Esophagus squamous epithelium (tissue), 5 donors: ENCODE measurements at regions not wholly inside any gene's neighbourhood (a gene's known extent, or its start where the extent isn't known, plus 50 kb on each side); places are given as distances from the start of the nearest gene placed in this dataset.

Experiments used
- DNase-seq: peaks from one replicate; lab custom pipeline; 2025; lab: John Stamatoyannopoulos, UW
- H3K27ac ChIP-seq, 4 donors: fragments of 200-600 bp; sonication (generic); one replicate each; pipeline ENCODE4 v1.5.1; 2016 to 2019; ENCODE audit warnings: mild to moderate bottlenecking in 1 of 4
- H3K27me3 ChIP-seq, 4 donors: fragments of 200-600 bp; sonication (generic); 1 replicate in 3 of 4; 2 replicates in 1 of 4; pipeline versions ENCODE4 v1.5.1 to v1.6.0; 2017 to 2021; ENCODE audit warnings: antibody characterized with exemption in 1 of 4
- H3K36me3 ChIP-seq, 3 donors: fragments of 200-600 bp; sonication (generic); one replicate each; pipeline ENCODE4 v1.5.1; 2016 to 2019
- H3K4me1 ChIP-seq, 3 donors: fragments of 200-600 bp; sonication (generic); one replicate each; pipeline ENCODE4 v1.5.1; 2017 to 2019
- H3K4me3 ChIP-seq, 4 donors: fragments of 200-600 bp; sonication (generic); 1 replicate in 3 of 4; 2 replicates in 1 of 4; pipeline ENCODE4 v1.5.1; 2016 to 2019; ENCODE audit warnings: mild to moderate bottlenecking in 2 of 4, moderate library complexity in 1 of 4
- H3K9me3 ChIP-seq, 3 donors: fragments of 200-600 bp; sonication (generic); one replicate each; pipeline ENCODE4 v1.5.1; 2016 to 2019
- CTCF ChIP-seq, 6 experiments: fragments of 450-650 bp in 4 of 6; fragments of 200-600 bp in 2 of 6; sonication (generic) in 2 of 6; IDR thresholded peaks; one replicate each; pipeline ENCODE4 v1.5.1; 2016 to 2019; ENCODE audit warnings: antibody characterized with exemption in 6 of 6, mild to moderate bottlenecking in 4 of 6, moderate library complexity in 4 of 6
- POLR2A ChIP-seq, 4 donors: fragments of 450-650 bp; IDR thresholded peaks; one replicate each; pipeline ENCODE4 v1.6.1; 2017; ENCODE audit warnings: antibody characterized with exemption in 4 of 4, mild to moderate bottlenecking in 4 of 4, moderate library complexity in 3 of 4
- WGBS, 2 donors: methylation state at CpG; one replicate each; pipeline ENCODE4 v1.1.5; 2018; 5-methylcytosine and 5-hydroxymethylcytosine counted together
- intact Hi-C: fragments of 100-400 bp; cut with DNase I; formaldehyde crosslinking; loops from one replicate; pipeline ENCODE4 v1.15.0; 2022
- donor health status: DM: yes; HTN: yes; CAD: no.

DNA sequence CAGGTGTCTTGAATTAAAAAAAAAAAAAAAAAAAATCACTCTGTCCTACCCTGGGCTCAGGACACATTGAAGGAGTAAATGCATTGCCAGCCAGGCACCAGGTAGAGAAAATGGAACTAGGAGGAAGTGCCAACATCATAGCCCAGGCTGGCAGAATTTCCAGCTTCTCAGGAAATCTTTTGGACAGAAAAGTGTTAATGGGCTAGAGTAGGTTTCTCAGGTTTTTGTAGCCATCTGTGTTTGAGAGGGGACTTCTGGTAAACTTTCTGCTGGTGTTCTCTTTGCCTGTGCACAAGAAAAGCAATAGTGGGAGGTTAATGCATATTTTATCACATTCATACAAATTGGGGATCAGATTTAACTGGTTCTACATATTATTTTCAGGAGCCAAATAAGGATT is 678.3 kb upstream of the NRSN1 start:
- Histone ChIP-seq H3K4me1 (no peaks in the 10 kb centered on the region), H3K9me3 (no peaks in the 10 kb centered on the region), H3K4me3 (no peak overlapping the region), H3K36me3 (no peaks in the 10 kb centered on the region), H3K27me3 (no peaks in the 10 kb centered on the region), H3K27ac (no peak overlapping the region)
- intact Hi-C loops, result no loop called here
- DNase-seq, result no peak
- TF ChIP-seq POLR2A (IDR thresholded peaks at IDR 0.05) (no peak), CTCF (IDR thresholded peaks at IDR 0.05) (no peak)

DNA sequence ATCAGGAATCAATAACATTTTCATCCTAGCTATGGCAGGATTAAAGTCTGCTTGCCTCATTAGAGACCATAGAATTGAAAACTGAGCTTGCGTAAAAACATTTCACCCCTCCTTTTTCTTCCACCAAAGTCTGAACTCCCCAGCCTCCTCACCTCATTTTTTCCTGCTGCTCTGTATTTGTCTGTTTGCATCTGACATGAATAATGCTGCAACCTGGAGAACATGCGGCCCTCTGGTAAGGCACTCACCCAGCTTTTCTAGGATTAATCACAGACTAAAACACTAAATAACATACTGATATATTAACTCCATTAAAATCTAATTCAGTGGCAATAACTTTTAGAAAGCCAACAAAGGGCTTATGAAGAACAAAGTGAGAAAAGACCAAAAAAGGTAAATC is 677.7 kb upstream of the NRSN1 start:
- intact Hi-C loops, result no loop called here
- 79 to 92% methylated on average over 2 of the region's 2 CpGs for WGBS, 2 donors
- Histone ChIP-seq H3K27me3 (no peaks in the 10 kb centered on the region), H3K9me3 (no peaks in the 10 kb centered on the region), H3K4me3 (no peak overlapping the region), H3K36me3 (no peaks in the 10 kb centered on the region), H3K4me1 (no peaks in the 10 kb centered on the region), H3K27ac (no peak overlapping the region)
- TF ChIP-seq POLR2A (IDR thresholded peaks at IDR 0.05), result no peak
- TF ChIP-seq CTCF (IDR thresholded peaks at IDR 0.05), result no peak
- DNase-seq, result no peak

DNA sequence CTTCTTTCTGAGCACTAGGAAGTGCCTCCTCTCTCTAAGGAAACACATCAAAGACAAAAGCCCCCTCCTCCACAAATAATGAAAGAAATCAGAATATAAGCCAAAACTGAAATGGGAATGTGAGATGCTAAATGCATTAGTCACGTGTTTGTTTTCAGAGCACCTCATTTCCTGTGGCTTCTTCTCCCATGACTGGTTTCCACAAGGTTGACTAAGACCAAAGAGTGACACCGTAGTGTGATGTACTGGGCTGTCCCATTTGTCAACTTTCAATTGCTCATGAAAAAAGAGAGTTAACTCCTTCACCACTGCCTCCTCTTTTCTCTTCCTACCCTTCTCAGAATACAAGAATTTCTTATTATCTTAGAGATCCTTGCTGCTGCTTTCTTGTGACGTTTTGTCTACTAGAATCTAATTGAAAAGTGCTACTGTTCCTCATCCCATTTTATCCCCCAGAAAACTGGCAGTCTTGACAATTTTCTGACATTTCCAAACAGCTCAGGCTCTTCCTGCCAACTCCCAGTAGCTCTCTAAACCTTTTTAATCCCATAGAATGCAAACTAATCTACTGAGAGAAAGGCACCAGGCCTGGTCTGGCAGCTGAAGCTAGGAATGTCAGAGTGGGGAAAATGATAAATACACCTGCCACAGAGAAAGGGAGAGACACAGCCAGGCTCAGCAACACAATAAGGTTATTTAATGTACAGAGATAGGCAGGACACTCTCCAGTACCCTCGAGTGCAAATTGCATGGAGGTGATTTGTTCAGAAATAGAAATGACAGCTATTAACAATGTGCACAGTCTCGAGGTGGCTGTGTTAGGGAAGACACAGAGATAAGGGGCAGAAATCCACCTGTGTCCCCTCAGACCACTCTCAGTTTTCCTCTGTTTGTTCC is 671.7 kb upstream of the NRSN1 start:
- 22 to 27% methylated on average over 5 of the region's 5 CpGs for whole genome bisulfite sequencing, 2 donors
- DNase-seq, result no peak
- H3K4me1 ChIP-seq, result no peaks in the 10 kb centered on the region
- H3K27ac ChIP-seq, result no peak overlapping the region
- TF ChIP-seq POLR2A (IDR thresholded peaks at IDR 0.05) (no peak), CTCF (IDR thresholded peaks at IDR 0.05) (no peak)
- H3K27me3 ChIP-seq, result no peaks in the 10 kb centered on the region
- no peaks in the 10 kb centered on the region for H3K36me3 ChIP-seq
- no peak overlapping the region for H3K4me3 ChIP-seq
- H3K9me3 ChIP-seq, result no peaks in the 10 kb centered on the region
- intact Hi-C loops, result no loop called here

- Histone ChIP-seq H3K27ac (no peak overlapping the region), H3K4me1 (no peaks in the 10 kb centered on the region), H3K9me3 (no peaks in the 10 kb centered on the region), H3K36me3 (no peaks in the 10 kb centered on the region), H3K4me3 (no peak overlapping the region), H3K27me3 (no peaks in the 10 kb centered on the region)
- TF ChIP-seq POLR2A (IDR thresholded peaks at IDR 0.05), result no peak
- 91% methylated on average over 2 of the region's 2 CpGs for WGBS, 2 donors
- intact Hi-C loops, result no loop called here
- no peak for DNase-seq
These were observed 670.3 kb upstream of the NRSN1 start for GRCh38 chr6:23455754-23456153.

DNA sequence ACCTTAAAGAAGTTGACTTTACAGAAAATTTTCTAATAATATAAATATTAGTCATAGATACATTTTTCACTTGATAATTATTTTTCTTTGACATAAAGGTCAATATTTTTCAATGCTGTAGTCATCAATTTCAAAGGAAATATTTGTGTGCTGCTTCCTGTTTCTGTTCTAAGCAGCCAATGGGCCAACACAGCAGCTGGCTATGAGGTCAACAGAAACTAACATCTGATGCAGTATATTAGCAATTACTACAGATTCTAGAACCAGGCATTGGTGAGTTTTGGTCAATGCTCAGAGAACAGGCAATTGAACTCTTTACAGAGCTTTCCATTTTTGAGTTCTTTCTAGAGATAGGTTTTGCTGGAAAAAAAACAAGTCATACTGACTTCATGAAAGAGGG is 669.6 kb upstream of the NRSN1 start:
- no peak for TF ChIP-seq CTCF (IDR thresholded peaks at IDR 0.05)
- TF ChIP-seq POLR2A (IDR thresholded peaks at IDR 0.05), result no peak
- Histone ChIP-seq H3K9me3 (no peaks in the 10 kb centered on the region), H3K36me3 (no peaks in the 10 kb centered on the region), H3K27ac (no peak overlapping the region), H3K4me3 (no peak overlapping the region), H3K4me1 (no peaks in the 10 kb centered on the region), H3K27me3 (no peaks in the 10 kb centered on the region)
- no peak for DNase-seq
- intact Hi-C loops, result no loop called here
